NCI-H1048 (cell line): ENCODE measurements at regions not wholly inside any gene's neighbourhood (a gene's known extent, or its start where the extent isn't known, plus 50 kb on each side); places are given as distances from the start of the nearest gene placed in this dataset.
"Not testable (repeated sequence)": the region's sequence is repeated elsewhere in the genome, so short reads cannot be mapped to it uniquely, and the experiment has no call there.

Experiments
- DNase-seq: peaks from one replicate; lab custom pipeline; 2025; lab: John Stamatoyannopoulos, UW

- DNase-seq, result no peak
Observed at GRCh38 chr2:147275943-147276342, 568.9 kb upstream of the ACVR2A start.

GRCh38 chr2:147273628-147274027, 571.2 kb upstream of the ACVR2A start:
- no peak for DNase-seq

- DNase-seq, result no peak
Observed at GRCh38 chr2:147273106-147273505, 571.7 kb upstream of the ACVR2A start.

GRCh38 chr2:147269581-147269980, 575.2 kb upstream of the ACVR2A start:
- DNase-seq, result not testable (repeated sequence)

GRCh38 chr2:147260241-147260640, 584.6 kb upstream of the ACVR2A start:
- DNase-seq, result no peak

- no peak for DNase-seq
Observed at GRCh38 chr2:147255812-147256211, 589.0 kb upstream of the ACVR2A start.

- no peak for DNase-seq
Observed at GRCh38 chr2:147250652-147251356, 594.0 kb upstream of the ACVR2A start.

- no peak for DNase-seq
Observed at GRCh38 chr2:147247749-147248148, 597.1 kb upstream of the ACVR2A start.

GRCh38 chr2:147242445-147242844, 602.4 kb upstream of the ACVR2A start:
- DNase-seq, result no peak

- DNase-seq, result no peak
Observed at GRCh38 chr2:147236601-147237000, 608.2 kb upstream of the ACVR2A start.

- DNase-seq, result no peak
Observed at GRCh38 chr2:147232225-147232669, 612.6 kb upstream of the ACVR2A start.

- DNase-seq, result no peak
Observed at GRCh38 chr2:147231607-147232006, 613.2 kb upstream of the ACVR2A start.

- no peak for DNase-seq
Observed at GRCh38 chr2:147231081-147231480, 613.7 kb upstream of the ACVR2A start.

GRCh38 chr2:147227313-147227712, 617.5 kb upstream of the ACVR2A start:
- DNase-seq, result no peak

GRCh38 chr2:147224070-147224469, 620.8 kb upstream of the ACVR2A start:
- no peak for DNase-seq

- no peak for DNase-seq
Observed at GRCh38 chr2:147223553-147224060, 621.2 kb upstream of the ACVR2A start.

GRCh38 chr2:147223119-147223518, 621.7 kb upstream of the ACVR2A start:
- DNase-seq, result no peak

- DNase-seq, result no peak
Observed at GRCh38 chr2:147222506-147222905, 622.3 kb upstream of the ACVR2A start.

- no peak for DNase-seq
Observed at GRCh38 chr2:147214914-147215313, 629.9 kb upstream of the ACVR2A start.

- DNase-seq, result no peak
Observed at GRCh38 chr2:147211484-147211883, 633.3 kb upstream of the ACVR2A start.

- no peak for DNase-seq
Observed at GRCh38 chr2:147204102-147204501, 640.7 kb upstream of the ACVR2A start.

- DNase-seq, result no peak
Observed at GRCh38 chr2:147198651-147199171, 646.1 kb upstream of the ACVR2A start.

GRCh38 chr2:147197754-147198483, 646.9 kb upstream of the ACVR2A start:
- DNase-seq, result no peak
